Epidermal melanocyte (primary cell): ENCODE measurements at regions not wholly inside any gene's neighbourhood (a gene's known extent, or its start where the extent isn't known, plus 50 kb on each side); places are given as distances from the start of the nearest gene placed in this dataset.
A peak's percentile ranks its signal among the peaks of the same experiment; 100 is the strongest.

Experiments used
- DNase-seq: peaks from one replicate; pipeline ENCODE4 v3.0.0; 2011; ENCODE audit warnings: low spot score; ENCODE audit not compliant: insufficient read length

GRCh38 chr10:43000021-43000411 lies 76.9 kb upstream of the RET start:
- DNase-seq = peak; percentile 7

- no peak for DNase-seq
These were observed 76.0 kb upstream of the RET start for GRCh38 chr10:43000651-43001426.

GRCh38 chr10:43001427-43001795 lies 75.5 kb upstream of the RET start:
- peak; percentile 3 for DNase-seq

- DNase-seq = peak; percentile 8
These were observed 74.3 kb upstream of the RET start for GRCh38 chr10:43002596-43002995.

- peak; percentile 4 for DNase-seq
These were observed 70.4 kb upstream of the RET start for GRCh38 chr10:43006490-43006889.

- no peak for DNase-seq
These were observed 64.3 kb upstream of the RET start for GRCh38 chr10:43012578-43012977.

- no peak for DNase-seq
These were observed 63.8 kb upstream of the RET start for GRCh38 chr10:43013065-43013464.

GRCh38 chr10:43024524-43024923 lies 52.3 kb upstream of the RET start:
- DNase-seq = no peak

GRCh38 chr10:43024942-43025700 lies 51.7 kb upstream of the RET start:
- no peak for DNase-seq

GRCh38 chr10:43026039-43026973 lies 50.6 kb upstream of the RET start:
- peak; percentile 11 for DNase-seq
